Neuronal stem cell (in vitro differentiated cells): ENCODE measurements at regions not wholly inside any gene's neighbourhood (a gene's known extent, or its start where the extent isn't known, plus 50 kb on each side); places are given as distances from the start of the nearest gene placed in this dataset.

Experiments
- DNase-seq: peaks from one replicate; pipeline ENCODE4 v3.0.0-alpha.2; 2013; ENCODE audit warnings: low spot score
- H2AFZ ChIP-seq: one replicate; pipeline ENCODE4 v1.6.1; 2013; ENCODE audit warnings: mild to moderate bottlenecking, low read length, inconsistent platforms
- H2AK5ac ChIP-seq: 2 replicates; pipeline ENCODE4 v1.6.1; 2013; ENCODE audit warnings: low read depth, mild to moderate bottlenecking, inconsistent platforms, low read length, moderate library complexity, mixed read lengths
- H2BK120ac ChIP-seq: 2 replicates; pipeline ENCODE4 v1.6.1; 2013; ENCODE audit warnings: low read depth, mild to moderate bottlenecking, inconsistent platforms, low read length, moderate library complexity, mixed read lengths
- H2BK12ac ChIP-seq: one replicate; pipeline ENCODE4 v1.6.1; 2013; ENCODE audit warnings: low read length, inconsistent platforms
- H2BK15ac ChIP-seq: 2 replicates; pipeline ENCODE4 v1.6.1; 2013; ENCODE audit warnings: mild to moderate bottlenecking, low read length, inconsistent platforms, mixed read lengths
- H2BK5ac ChIP-seq: one replicate; pipeline ENCODE4 v1.6.1; 2013; ENCODE audit warnings: inconsistent platforms, mild to moderate bottlenecking, low read length, moderate library complexity
- H3K14ac ChIP-seq: one replicate; pipeline ENCODE4 v1.6.1; 2013; ENCODE audit warnings: low read length, inconsistent platforms
- H3K18ac ChIP-seq: 2 replicates; pipeline ENCODE4 v1.6.1; 2013; ENCODE audit warnings: low read length, inconsistent platforms
- H3K23ac ChIP-seq: 2 replicates; pipeline ENCODE4 v1.6.1; 2013; ENCODE audit warnings: low read depth, mild to moderate bottlenecking, mixed read lengths, low read length, inconsistent platforms; ENCODE audit not compliant: poor library complexity
- H3K27ac ChIP-seq: replicated peaks from 3 replicates; pipeline ENCODE4 v1.5.1; 2013; ENCODE audit warnings: low read length, inconsistent platforms
- H3K27me3 ChIP-seq, 3 experiments: 2 replicates each; pipeline ENCODE4 v1.6.1; 2013; ENCODE audit warnings: low read length in 3 of 3, mild to moderate bottlenecking in 2 of 3, inconsistent platforms in 1 of 3, low read depth in 1 of 3, mixed read lengths in 1 of 3, moderate library complexity in 1 of 3; ENCODE audit not compliant: control insufficient read depth in 3 of 3, insufficient read depth in 3 of 3
- H3K36me3 ChIP-seq, 2 donors: replicated peaks in 1 of 2; 2 replicates each; pipeline ENCODE4 v1.6.1; 2013; ENCODE audit warnings: low read length in 2 of 2; ENCODE audit not compliant: control insufficient read depth in 2 of 2, insufficient read depth in 2 of 2
- H3K4ac ChIP-seq: 2 replicates; pipeline ENCODE4 v1.6.1; 2013; ENCODE audit warnings: inconsistent platforms, mild to moderate bottlenecking, low read length, moderate library complexity
- H3K4me1 ChIP-seq, 2 donors: 1 replicate in 1 of 2; 2 replicates in 1 of 2; pipeline ENCODE4 v1.6.1; 2013; ENCODE audit warnings: low read length in 2 of 2, low read depth in 1 of 2; ENCODE audit not compliant: control insufficient read depth in 2 of 2, insufficient read depth in 1 of 2
- H3K4me2 ChIP-seq: one replicate; pipeline ENCODE4 v1.6.1; 2013; ENCODE audit warnings: mild to moderate bottlenecking, low read length, inconsistent platforms; ENCODE audit not compliant: insufficient read depth, poor library complexity, severe bottlenecking
- H3K4me3 ChIP-seq, 2 donors: 2 replicates each; pipeline ENCODE4 v1.5.1; 2013; ENCODE audit warnings: low read length in 2 of 2, mild to moderate bottlenecking in 2 of 2, inconsistent platforms in 1 of 2, moderate library complexity in 1 of 2
- H3K79me1 ChIP-seq: one replicate; pipeline ENCODE4 v1.6.1; 2013; ENCODE audit warnings: low read depth, mild to moderate bottlenecking, inconsistent platforms, low read length, moderate library complexity
- H3K9ac ChIP-seq: one replicate; pipeline ENCODE4 v1.6.1; 2013; ENCODE audit warnings: mild to moderate bottlenecking, low read depth, low read length, inconsistent platforms; ENCODE audit not compliant: poor library complexity
- H3K9me3 ChIP-seq, 2 donors: replicated peaks in 1 of 2; 2 replicates each; pipeline versions ENCODE3 to v1.6.1; 2013; ENCODE audit warnings: low read length in 2 of 2, mild to moderate bottlenecking in 2 of 2, inconsistent platforms in 1 of 2, low read depth in 1 of 2, mixed read lengths in 1 of 2, moderate library complexity in 1 of 2; ENCODE audit not compliant: control insufficient read depth in 2 of 2, insufficient read depth in 1 of 2
- H4K8ac ChIP-seq: one replicate; pipeline ENCODE4 v1.6.1; 2013; ENCODE audit warnings: low read depth, mild to moderate bottlenecking, inconsistent platforms, low read length, moderate library complexity
- H4K91ac ChIP-seq: one replicate; pipeline ENCODE4 v1.6.1; 2013; ENCODE audit warnings: low read length, low read depth, mild to moderate bottlenecking, inconsistent platforms; ENCODE audit not compliant: poor library complexity
- WGBS, 2 donors: extraction: QIAGEN DNeasy Blood & Tissue Kit; methylation state at CpG; one replicate each; pipeline ENCODE4 v1.1.7; 2013; ENCODE audit warnings: missing lambda C conversion rate in 2 of 2, mixed read lengths in 1 of 2; ENCODE audit not compliant: insufficient read length in 2 of 2, insufficient replicate concordance in 1 of 2; ENCODE audit errors: extremely low coverage in 2 of 2; 5-methylcytosine and 5-hydroxymethylcytosine counted together

GRCh38 chr1:184212649-184213314, 161.3 kb downstream of the TSEN15 start:
- Histone ChIP-seq H3K9ac (no peak overlapping the region), H3K23ac (no peak overlapping the region), H4K8ac (no peak overlapping the region), H3K4me3 (no peak overlapping the region), H3K4me1 (no peaks in the 10 kb centered on the region), H3K4ac (no peak overlapping the region), H2AK5ac (no peak overlapping the region), H3K27me3 (peaks cover 0 to 5% (median 0%) of the 10 kb centered on the region in 3 experiments), H3K9me3 (no peaks in the 10 kb centered on the region), H2BK12ac (no peak overlapping the region), H3K18ac (peak overlapping the region; percentile 48), H2BK15ac (peak overlapping the region; percentile 20), H4K91ac (no peak overlapping the region), H3K27ac (no peak overlapping the region), H3K79me1 (no peaks in the 10 kb centered on the region), H2BK5ac (no peak overlapping the region), H3K14ac (no peak overlapping the region), H3K36me3 (no peaks in the 10 kb centered on the region), H2BK120ac (no peak overlapping the region), H3K4me2 (no peak overlapping the region), H2AFZ (no peak overlapping the region)
- DNase-seq, result no peak
- no CpG with 5 or more reads among the region's 7 CpGs for WGBS, 2 donors

GRCh38 chr1:184214128-184214527, 162.6 kb downstream of the TSEN15 start:
- Histone ChIP-seq H3K79me1 (no peaks in the 10 kb centered on the region), H3K4me1 (peaks cover 0 to 8% of the 10 kb centered on the region in 2 donors), H3K4me2 (no peak overlapping the region), H3K4ac (no peak overlapping the region), H3K9me3 (no peaks in the 10 kb centered on the region), H3K18ac (peak overlapping the region; percentile 61), H2BK120ac (no peak overlapping the region), H2AFZ (no peak overlapping the region), H2BK5ac (no peak overlapping the region), H3K23ac (no peak overlapping the region), H3K4me3 (peak overlapping the region in 1 of 2 donors; percentile 1), H3K27ac (no peak overlapping the region), H4K91ac (no peak overlapping the region), H2BK12ac (no peak overlapping the region), H3K27me3 (peaks cover 0 to 5% (median 0%) of the 10 kb centered on the region in 3 experiments), H3K9ac (no peak overlapping the region), H3K36me3 (no peaks in the 10 kb centered on the region), H3K14ac (no peak overlapping the region), H2BK15ac (peak overlapping the region; percentile 79), H2AK5ac (peak overlapping the region; percentile 14), H4K8ac (no peak overlapping the region)
- no CpG with 5 or more reads among the region's 4 CpGs for WGBS, 2 donors
- no peak for DNase-seq

- Histone ChIP-seq H2AFZ (no peak overlapping the region), H3K4me3 (no peak overlapping the region), H3K27ac (no peak overlapping the region), H2BK12ac (no peak overlapping the region), H3K27me3 (peaks cover 0 to 5% (median 0%) of the 10 kb centered on the region in 3 experiments), H3K14ac (no peak overlapping the region), H3K9ac (no peak overlapping the region), H3K9me3 (no peaks in the 10 kb centered on the region), H4K8ac (no peak overlapping the region), H3K18ac (peak overlapping the region; percentile 21), H3K4me2 (no peak overlapping the region), H2AK5ac (no peak overlapping the region), H3K79me1 (no peaks in the 10 kb centered on the region), H3K4ac (no peak overlapping the region), H3K36me3 (no peaks in the 10 kb centered on the region), H2BK15ac (no peak overlapping the region), H3K4me1 (peaks cover 0 to 8% of the 10 kb centered on the region in 2 donors), H2BK120ac (no peak overlapping the region), H3K23ac (no peak overlapping the region), H4K91ac (no peak overlapping the region), H2BK5ac (no peak overlapping the region)
- WGBS, 2 donors, result no CpG with 5 or more reads among the region's 6 CpGs
- DNase-seq, result no peak
Measured at GRCh38 chr1:184215274-184215925, 163.9 kb downstream of the TSEN15 start.

DNA sequence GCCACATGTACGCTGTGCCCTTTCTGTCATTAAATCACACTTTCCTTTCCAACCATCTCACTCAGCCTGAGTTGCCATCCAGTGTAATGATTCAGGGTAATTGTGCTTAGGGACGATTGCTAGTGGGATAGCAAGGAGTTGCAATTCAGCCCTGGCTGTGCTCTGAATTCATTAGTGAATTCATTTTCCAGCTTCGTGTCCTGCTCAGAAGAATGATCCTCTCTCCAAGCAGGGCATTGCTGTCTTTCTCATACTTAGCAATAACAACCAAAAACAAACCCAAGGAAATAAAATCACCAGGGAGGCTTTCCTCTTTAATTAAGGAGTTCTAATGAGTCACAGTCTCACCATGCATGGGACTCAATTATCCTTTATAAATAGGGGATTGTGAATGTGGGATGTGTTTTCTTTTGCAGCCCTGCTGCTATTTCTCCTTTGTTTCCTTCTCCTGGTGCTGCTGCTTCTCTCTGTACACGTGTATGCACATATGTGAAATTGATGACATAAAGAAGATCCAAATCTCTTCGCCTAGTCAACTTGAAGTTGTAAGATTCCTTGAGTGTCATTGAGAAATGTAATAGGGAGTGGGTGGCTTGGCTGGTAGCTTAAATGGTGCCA, 167.0 kb downstream of the TSEN15 start:
- no peak for DNase-seq
- Histone ChIP-seq H3K4me3 (no peak overlapping the region), H3K27me3 (no peaks in the 10 kb centered on the region), H3K36me3 (no peaks in the 10 kb centered on the region), H3K14ac (no peak overlapping the region), H4K91ac (no peak overlapping the region), H3K9ac (no peak overlapping the region), H4K8ac (no peak overlapping the region), H3K4me2 (no peak overlapping the region), H2AK5ac (no peak overlapping the region), H2BK5ac (no peak overlapping the region), H2BK15ac (no peak overlapping the region), H3K4me1 (peaks cover 0 to 8% of the 10 kb centered on the region in 2 donors), H3K9me3 (no peaks in the 10 kb centered on the region), H3K23ac (no peak overlapping the region), H3K79me1 (no peaks in the 10 kb centered on the region), H3K18ac (no peak overlapping the region), H2AFZ (no peak overlapping the region), H3K4ac (no peak overlapping the region), H2BK120ac (no peak overlapping the region), H2BK12ac (no peak overlapping the region), H3K27ac (peak overlapping the region; percentile 62)
- WGBS, 2 donors, result no CpG with 5 or more reads among the region's 5 CpGs
